Neuronal stem cell (in vitro differentiated cells): ENCODE measurements at regions not wholly inside any gene's neighbourhood (a gene's known extent, or its start where the extent isn't known, plus 50 kb on each side); places are given as distances from the start of the nearest gene placed in this dataset.

Source experiments
- DNase-seq: peaks from one replicate; pipeline ENCODE4 v3.0.0-alpha.2; 2013; ENCODE audit warnings: low spot score
- H2AFZ ChIP-seq: one replicate; pipeline ENCODE4 v1.6.1; 2013; ENCODE audit warnings: mild to moderate bottlenecking, low read length, inconsistent platforms
- H2AK5ac ChIP-seq: 2 replicates; pipeline ENCODE4 v1.6.1; 2013; ENCODE audit warnings: low read depth, mild to moderate bottlenecking, inconsistent platforms, low read length, moderate library complexity, mixed read lengths
- H2BK120ac ChIP-seq: 2 replicates; pipeline ENCODE4 v1.6.1; 2013; ENCODE audit warnings: low read depth, mild to moderate bottlenecking, inconsistent platforms, low read length, moderate library complexity, mixed read lengths
- H2BK12ac ChIP-seq: one replicate; pipeline ENCODE4 v1.6.1; 2013; ENCODE audit warnings: low read length, inconsistent platforms
- H2BK15ac ChIP-seq: 2 replicates; pipeline ENCODE4 v1.6.1; 2013; ENCODE audit warnings: mild to moderate bottlenecking, low read length, inconsistent platforms, mixed read lengths
- H2BK5ac ChIP-seq: one replicate; pipeline ENCODE4 v1.6.1; 2013; ENCODE audit warnings: inconsistent platforms, mild to moderate bottlenecking, low read length, moderate library complexity
- H3K14ac ChIP-seq: one replicate; pipeline ENCODE4 v1.6.1; 2013; ENCODE audit warnings: low read length, inconsistent platforms
- H3K18ac ChIP-seq: 2 replicates; pipeline ENCODE4 v1.6.1; 2013; ENCODE audit warnings: low read length, inconsistent platforms
- H3K23ac ChIP-seq: 2 replicates; pipeline ENCODE4 v1.6.1; 2013; ENCODE audit warnings: low read depth, mild to moderate bottlenecking, mixed read lengths, low read length, inconsistent platforms; ENCODE audit not compliant: poor library complexity
- H3K27ac ChIP-seq: replicated peaks from 3 replicates; pipeline ENCODE4 v1.5.1; 2013; ENCODE audit warnings: low read length, inconsistent platforms
- H3K27me3 ChIP-seq, 3 experiments: 2 replicates each; pipeline ENCODE4 v1.6.1; 2013; ENCODE audit warnings: low read length in 3 of 3, mild to moderate bottlenecking in 2 of 3, inconsistent platforms in 1 of 3, low read depth in 1 of 3, mixed read lengths in 1 of 3, moderate library complexity in 1 of 3; ENCODE audit not compliant: control insufficient read depth in 3 of 3, insufficient read depth in 3 of 3
- H3K36me3 ChIP-seq, 2 donors: replicated peaks in 1 of 2; 2 replicates each; pipeline ENCODE4 v1.6.1; 2013; ENCODE audit warnings: low read length in 2 of 2; ENCODE audit not compliant: control insufficient read depth in 2 of 2, insufficient read depth in 2 of 2
- H3K4ac ChIP-seq: 2 replicates; pipeline ENCODE4 v1.6.1; 2013; ENCODE audit warnings: inconsistent platforms, mild to moderate bottlenecking, low read length, moderate library complexity
- H3K4me1 ChIP-seq, 2 donors: 1 replicate in 1 of 2; 2 replicates in 1 of 2; pipeline ENCODE4 v1.6.1; 2013; ENCODE audit warnings: low read length in 2 of 2, low read depth in 1 of 2; ENCODE audit not compliant: control insufficient read depth in 2 of 2, insufficient read depth in 1 of 2
- H3K4me2 ChIP-seq: one replicate; pipeline ENCODE4 v1.6.1; 2013; ENCODE audit warnings: mild to moderate bottlenecking, low read length, inconsistent platforms; ENCODE audit not compliant: insufficient read depth, poor library complexity, severe bottlenecking
- H3K4me3 ChIP-seq, 2 donors: 2 replicates each; pipeline ENCODE4 v1.5.1; 2013; ENCODE audit warnings: low read length in 2 of 2, mild to moderate bottlenecking in 2 of 2, inconsistent platforms in 1 of 2, moderate library complexity in 1 of 2
- H3K79me1 ChIP-seq: one replicate; pipeline ENCODE4 v1.6.1; 2013; ENCODE audit warnings: low read depth, mild to moderate bottlenecking, inconsistent platforms, low read length, moderate library complexity
- H3K9ac ChIP-seq: one replicate; pipeline ENCODE4 v1.6.1; 2013; ENCODE audit warnings: mild to moderate bottlenecking, low read depth, low read length, inconsistent platforms; ENCODE audit not compliant: poor library complexity
- H3K9me3 ChIP-seq, 2 donors: replicated peaks in 1 of 2; 2 replicates each; pipeline versions ENCODE3 to v1.6.1; 2013; ENCODE audit warnings: low read length in 2 of 2, mild to moderate bottlenecking in 2 of 2, inconsistent platforms in 1 of 2, low read depth in 1 of 2, mixed read lengths in 1 of 2, moderate library complexity in 1 of 2; ENCODE audit not compliant: control insufficient read depth in 2 of 2, insufficient read depth in 1 of 2
- H4K8ac ChIP-seq: one replicate; pipeline ENCODE4 v1.6.1; 2013; ENCODE audit warnings: low read depth, mild to moderate bottlenecking, inconsistent platforms, low read length, moderate library complexity
- H4K91ac ChIP-seq: one replicate; pipeline ENCODE4 v1.6.1; 2013; ENCODE audit warnings: low read length, low read depth, mild to moderate bottlenecking, inconsistent platforms; ENCODE audit not compliant: poor library complexity
- WGBS, 2 donors: extraction: QIAGEN DNeasy Blood & Tissue Kit; methylation state at CpG; one replicate each; pipeline ENCODE4 v1.1.7; 2013; ENCODE audit warnings: missing lambda C conversion rate in 2 of 2, mixed read lengths in 1 of 2; ENCODE audit not compliant: insufficient read length in 2 of 2, insufficient replicate concordance in 1 of 2; ENCODE audit errors: extremely low coverage in 2 of 2; 5-methylcytosine and 5-hydroxymethylcytosine counted together

GRCh38 chr2:136373841-136374240 lies 255.9 kb upstream of the CXCR4 start:
- H3K4me2 ChIP-seq = no peak overlapping the region
- H2BK12ac ChIP-seq = no peak overlapping the region
- H2AK5ac ChIP-seq = no peak overlapping the region
- no peaks in the 10 kb centered on the region for H3K36me3 ChIP-seq
- no peak overlapping the region for H2BK15ac ChIP-seq
- H3K4me1 ChIP-seq = no peaks in the 10 kb centered on the region
- H4K8ac ChIP-seq = no peak overlapping the region
- no peak overlapping the region for H2AFZ ChIP-seq
- no peak overlapping the region for H3K23ac ChIP-seq
- H3K79me1 ChIP-seq = no peaks in the 10 kb centered on the region
- H3K9ac ChIP-seq = no peak overlapping the region
- no peaks in the 10 kb centered on the region for H3K9me3 ChIP-seq
- H4K91ac ChIP-seq = no peak overlapping the region
- no peak overlapping the region for H3K18ac ChIP-seq
- no peak overlapping the region for H2BK5ac ChIP-seq
- H3K27ac ChIP-seq = no peak overlapping the region
- H3K4ac ChIP-seq = no peak overlapping the region
- no peak overlapping the region for H3K14ac ChIP-seq
- no peaks in the 10 kb centered on the region for H3K27me3 ChIP-seq
- no peak for DNase-seq
- H2BK120ac ChIP-seq = no peak overlapping the region
- no peak overlapping the region for H3K4me3 ChIP-seq

- WGBS, 2 donors = no CpG with 5 or more reads among the region's 1 CpG
- no peak overlapping the region for H3K4me2 ChIP-seq
- H3K18ac ChIP-seq = no peak overlapping the region
- H3K4me1 ChIP-seq = no peaks in the 10 kb centered on the region
- no peak overlapping the region for H2BK15ac ChIP-seq
- H3K14ac ChIP-seq = no peak overlapping the region
- H3K27ac ChIP-seq = no peak overlapping the region
- H4K8ac ChIP-seq = no peak overlapping the region
- no peak overlapping the region for H2AFZ ChIP-seq
- H2BK5ac ChIP-seq = no peak overlapping the region
- no peak overlapping the region for H3K4me3 ChIP-seq
- no peaks in the 10 kb centered on the region for H3K36me3 ChIP-seq
- no peak overlapping the region for H2AK5ac ChIP-seq
- H4K91ac ChIP-seq = no peak overlapping the region
- H3K79me1 ChIP-seq = no peaks in the 10 kb centered on the region
- no peak overlapping the region for H3K9ac ChIP-seq
- no peaks in the 10 kb centered on the region for H3K27me3 ChIP-seq
- no peak overlapping the region for H2BK12ac ChIP-seq
- H3K9me3 ChIP-seq = no peaks in the 10 kb centered on the region
- no peak for DNase-seq
- no peak overlapping the region for H3K23ac ChIP-seq
- H3K4ac ChIP-seq = no peak overlapping the region
- H2BK120ac ChIP-seq = no peak overlapping the region
Measured at GRCh38 chr2:136373029-136373428, 255.1 kb upstream of the CXCR4 start.

- H3K14ac ChIP-seq = no peak overlapping the region
- no peak overlapping the region for H3K23ac ChIP-seq
- no peak overlapping the region for H3K4me2 ChIP-seq
- H2AFZ ChIP-seq = no peak overlapping the region
- H3K9me3 ChIP-seq = no peaks in the 10 kb centered on the region
- no peak overlapping the region for H3K4me3 ChIP-seq
- H4K8ac ChIP-seq = no peak overlapping the region
- no peak overlapping the region for H2BK120ac ChIP-seq
- DNase-seq = no peak
- H3K4me1 ChIP-seq = no peaks in the 10 kb centered on the region
- no peak overlapping the region for H2BK15ac ChIP-seq
- H3K9ac ChIP-seq = no peak overlapping the region
- no peak overlapping the region for H4K91ac ChIP-seq
- H3K36me3 ChIP-seq = no peaks in the 10 kb centered on the region
- no peak overlapping the region for H2BK5ac ChIP-seq
- no peaks in the 10 kb centered on the region for H3K79me1 ChIP-seq
- no peak overlapping the region for H3K4ac ChIP-seq
- no peak overlapping the region for H2BK12ac ChIP-seq
- no CpG with 5 or more reads among the region's 4 CpGs for WGBS, 2 donors
- H3K18ac ChIP-seq = no peak overlapping the region
- H3K27me3 ChIP-seq = no peaks in the 10 kb centered on the region
- H2AK5ac ChIP-seq = no peak overlapping the region
- no peak overlapping the region for H3K27ac ChIP-seq
Measured at GRCh38 chr2:136363900-136364299, 246.0 kb upstream of the CXCR4 start.

GRCh38 chr2:136363470-136363869 lies 245.5 kb upstream of the CXCR4 start:
- Histone ChIP-seq H3K36me3 (no peaks in the 10 kb centered on the region), H2BK12ac (no peak overlapping the region), H3K14ac (no peak overlapping the region), H4K91ac (no peak overlapping the region), H2BK15ac (no peak overlapping the region), H3K4me3 (no peak overlapping the region), H3K9ac (no peak overlapping the region), H4K8ac (no peak overlapping the region), H2BK5ac (no peak overlapping the region), H3K27me3 (no peaks in the 10 kb centered on the region), H3K9me3 (no peaks in the 10 kb centered on the region), H3K18ac (no peak overlapping the region), H3K4ac (no peak overlapping the region), H3K4me2 (no peak overlapping the region), H3K4me1 (peaks cover 0 to under 1% of the 10 kb centered on the region in 2 donors), H3K23ac (no peak overlapping the region), H2AK5ac (no peak overlapping the region), H2BK120ac (no peak overlapping the region), H2AFZ (no peak overlapping the region), H3K27ac (no peak overlapping the region), H3K79me1 (no peaks in the 10 kb centered on the region)
- no CpG with 5 or more reads among the region's 6 CpGs for WGBS, 2 donors
- DNase-seq = no peak
